ENCODE measurements at regions not wholly inside any gene's neighbourhood (a gene's known extent, or its start where the extent isn't known, plus 50 kb on each side); places are given as distances from the start of the nearest gene placed in this dataset.
A peak's percentile ranks its signal among the peaks of the same experiment; 100 is the strongest.
"Not testable (repeated sequence)": the region's sequence is repeated elsewhere in the genome, so short reads cannot be mapped to it uniquely, and the experiment has no call there.

GRCh38 chr11:121368364-121369240 lies 76.0 kb downstream of the SC5D start:
- TF ChIP-seq, protein P1, sequence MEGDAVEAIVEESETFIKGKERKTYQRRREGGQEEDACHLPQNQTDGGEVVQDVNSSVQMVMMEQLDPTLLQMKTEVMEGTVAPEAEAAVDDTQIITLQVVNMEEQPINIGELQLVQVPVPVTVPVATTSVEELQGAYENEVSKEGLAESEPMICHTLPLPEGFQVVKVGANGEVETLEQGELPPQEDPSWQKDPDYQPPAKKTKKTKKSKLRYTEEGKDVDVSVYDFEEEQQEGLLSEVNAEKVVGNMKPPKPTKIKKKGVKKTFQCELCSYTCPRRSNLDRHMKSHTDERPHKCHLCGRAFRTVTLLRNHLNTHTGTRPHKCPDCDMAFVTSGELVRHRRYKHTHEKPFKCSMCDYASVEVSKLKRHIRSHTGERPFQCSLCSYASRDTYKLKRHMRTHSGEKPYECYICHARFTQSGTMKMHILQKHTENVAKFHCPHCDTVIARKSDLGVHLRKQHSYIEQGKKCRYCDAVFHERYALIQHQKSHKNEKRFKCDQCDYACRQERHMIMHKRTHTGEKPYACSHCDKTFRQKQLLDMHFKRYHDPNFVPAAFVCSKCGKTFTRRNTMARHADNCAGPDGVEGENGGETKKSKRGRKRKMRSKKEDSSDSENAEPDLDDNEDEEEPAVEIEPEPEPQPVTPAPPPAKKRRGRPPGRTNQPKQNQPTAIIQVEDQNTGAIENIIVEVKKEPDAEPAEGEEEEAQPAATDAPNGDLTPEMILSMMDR (IDR thresholded peaks at IDR 0.05) = no peak
- no peak for TF ChIP-seq ZFX (IDR thresholded peaks at IDR 0.05; ENCODE audit: borderline replicate concordance)
- H3K27ac ChIP-seq = no peak overlapping the region

GRCh38 chr11:121369366-121369765 lies 76.8 kb downstream of the SC5D start:
- no peak overlapping the region for H3K27ac ChIP-seq
- TF ChIP-seq, protein P1 (IDR thresholded peaks at IDR 0.05) = no peak
- no peak for TF ChIP-seq ZFX (IDR thresholded peaks at IDR 0.05; ENCODE audit: borderline replicate concordance)

- no peak for TF ChIP-seq ZFX (IDR thresholded peaks at IDR 0.05; ENCODE audit: borderline replicate concordance)
- TF ChIP-seq, protein P1 (IDR thresholded peaks at IDR 0.05) = no peak
- no peak overlapping the region for H3K27ac ChIP-seq
Measured at GRCh38 chr11:121372028-121372427, 79.5 kb downstream of the SC5D start.

DNA sequence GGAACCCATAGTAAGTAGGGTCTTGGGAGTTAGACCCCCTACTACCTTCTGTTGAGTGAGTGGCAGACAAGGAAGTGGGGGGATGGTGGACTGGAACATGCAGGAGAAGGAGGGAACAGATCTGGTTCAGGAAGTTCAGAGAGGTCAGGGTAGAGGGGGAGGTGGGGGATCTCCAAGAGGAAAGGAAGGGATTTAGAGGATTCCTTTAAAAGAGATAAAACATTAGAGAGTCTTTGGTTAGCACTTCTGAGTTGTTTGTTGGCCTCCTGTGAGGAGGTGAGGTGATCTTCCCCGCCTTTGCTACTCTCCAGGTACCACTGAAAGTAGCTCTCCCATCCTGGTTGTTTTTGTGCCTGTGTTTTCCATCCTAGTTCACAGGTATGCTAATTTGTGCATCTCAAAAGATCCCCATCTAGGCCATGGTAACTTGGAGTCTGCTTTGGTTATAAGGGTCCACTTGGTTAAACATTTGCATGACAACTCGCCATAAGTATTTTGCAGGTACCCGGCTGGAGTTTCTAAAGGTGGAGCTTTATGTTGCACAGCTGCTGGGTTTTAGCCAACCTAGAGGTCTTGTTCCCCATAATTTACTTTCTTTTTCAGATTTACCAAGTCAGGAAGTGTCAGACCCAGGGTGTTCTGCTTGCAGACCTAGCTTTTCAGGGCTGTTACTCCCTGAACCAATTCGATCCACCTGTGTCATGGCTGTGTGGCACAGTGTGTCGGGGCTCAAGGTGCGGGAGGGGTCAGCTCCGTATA lies 79.3 kb upstream of the SORL1 start:
- no peak for TF ChIP-seq ZFX (IDR thresholded peaks at IDR 0.05; ENCODE audit: borderline replicate concordance)
- TF ChIP-seq, protein P1 (IDR thresholded peaks at IDR 0.05) = no peak
- no peak overlapping the region for H3K27ac ChIP-seq

DNA sequence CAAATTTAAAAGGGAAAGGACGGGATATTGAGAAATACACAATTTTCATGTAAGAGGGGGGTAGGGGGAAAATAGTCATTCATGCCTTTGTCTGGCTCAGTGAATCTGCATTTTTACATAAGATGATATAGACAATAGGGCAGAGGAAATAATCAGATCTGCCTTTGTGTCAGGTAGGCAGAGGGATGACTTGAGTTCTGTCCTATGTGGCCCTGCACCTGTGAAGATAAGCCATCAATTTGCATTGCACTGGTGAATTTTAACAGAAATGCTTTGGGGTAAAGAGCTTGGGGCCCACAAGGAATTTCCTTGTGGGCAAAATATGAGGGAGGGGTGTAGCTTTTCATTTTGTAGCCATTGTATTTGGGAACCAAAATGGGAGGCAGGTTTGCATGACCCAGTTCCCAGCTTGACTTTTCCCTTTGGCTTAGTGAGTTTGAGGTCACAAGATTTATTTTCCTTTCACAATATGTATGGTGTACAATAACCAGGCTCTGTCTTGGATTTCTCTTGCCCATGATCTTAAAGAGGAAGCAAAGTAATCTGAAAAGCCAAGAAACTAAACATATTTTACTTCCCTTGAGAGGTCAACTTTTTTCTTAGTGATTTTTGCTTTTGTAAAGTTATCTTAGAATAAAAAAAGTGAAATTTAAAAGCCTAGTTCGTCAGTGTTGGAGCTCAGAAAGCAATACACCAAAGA lies 77.7 kb upstream of the SORL1 start:
- no peak overlapping the region for H3K27ac ChIP-seq
- TF ChIP-seq ZFX (IDR thresholded peaks at IDR 0.05; ENCODE audit: borderline replicate concordance) = no peak

DNA sequence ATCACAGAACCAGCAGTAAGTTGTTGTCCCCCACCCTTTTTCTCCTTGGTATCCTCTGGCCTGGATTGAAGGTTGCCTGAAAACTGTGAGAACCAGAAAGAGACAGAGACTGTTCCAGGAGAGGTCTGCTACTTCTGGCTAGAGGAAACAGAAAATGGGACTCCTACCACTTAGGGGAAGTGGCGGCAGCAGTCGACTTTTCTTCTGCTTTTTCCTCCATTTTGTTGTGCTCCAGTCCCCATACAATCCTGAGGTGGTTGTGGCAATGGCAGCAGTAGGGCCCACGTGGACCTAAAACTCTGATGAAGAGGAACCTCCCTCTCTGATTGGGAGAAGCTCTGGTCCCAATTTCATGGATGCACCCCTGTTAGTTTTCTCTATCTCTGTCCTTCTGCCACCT lies 76.0 kb upstream of the SORL1 start:
- H3K27ac ChIP-seq = no peak overlapping the region
- no peak for TF ChIP-seq ZFX (IDR thresholded peaks at IDR 0.05; ENCODE audit: borderline replicate concordance)
- TF ChIP-seq, protein P1 (IDR thresholded peaks at IDR 0.05) = no peak

- not testable (repeated sequence) for H3K27ac ChIP-seq
- TF ChIP-seq, protein P1 (IDR thresholded peaks at IDR 0.05) = peak; percentile 41
Measured at GRCh38 chr11:121379145-121379810, 72.8 kb upstream of the SORL1 start.
